B cell (primary cell): ENCODE measurements at regions not wholly inside any gene's neighbourhood (a gene's known extent, or its start where the extent isn't known, plus 50 kb on each side); places are given as distances from the start of the nearest gene placed in this dataset.

ENCODE experiments used
- ATAC-seq: fragments of 200-7000 bp; cut with Tn5 transposase; one replicate; pipeline ENCODE4 v1.10.0; 2021; ENCODE audit warnings: low read depth, mild to moderate bottlenecking, moderate number of reproducible peaks, moderate library complexity
- CTCF ChIA-PET: fragments of 350-600 bp; sonication (Branson Sonifier 250); formaldehyde crosslinking; loops from one replicate; lab custom pipeline; 2021; ENCODE audit warnings: antibody characterized with exemption, inconsistent platforms; lab: Charles Lee
- POLR2A ChIA-PET: fragments of 350-600 bp; sonication (Branson Sonifier 250); formaldehyde crosslinking; loops from one replicate; lab custom pipeline; 2021; ENCODE audit warnings: antibody characterized with exemption; lab: Charles Lee
- DNase-seq: peaks from one replicate; pipeline ENCODE4 v3.0.0; 2013
- H2AFZ ChIP-seq: 2 replicates; pipeline ENCODE4 v1.6.1; 2012; ENCODE audit warnings: mild to moderate bottlenecking, low read depth, low read length; ENCODE audit not compliant: insufficient read depth, poor library complexity, severe bottlenecking
- H3K27ac ChIP-seq, 2 donors: 1 replicate in 1 of 2; 2 replicates in 1 of 2; pipeline ENCODE4 v1.5.1; 2012 to 2013; ENCODE audit warnings: low read length in 2 of 2, mild to moderate bottlenecking in 2 of 2, moderate library complexity in 1 of 2
- H3K27me3 ChIP-seq, 4 experiments: fragments of 200-600 bp in 1 of 4; sonication (generic) in 1 of 4; replicated peaks in 1 of 4; 1 replicate in 2 of 4; 2 replicates in 2 of 4; pipeline versions ENCODE4 v1.6.1 to v1.7.0; 2013 to 2016; ENCODE audit warnings: low read length in 3 of 4, mild to moderate bottlenecking in 2 of 4, mixed read lengths in 1 of 4, moderate library complexity in 1 of 4; ENCODE audit not compliant: insufficient read depth in 4 of 4, control insufficient read depth in 3 of 4; ENCODE audit errors: control extremely low read depth in 1 of 4
- H3K36me3 ChIP-seq, 2 experiments: replicated peaks in 1 of 2; 1 replicate in 1 of 2; 2 replicates in 1 of 2; pipeline versions ENCODE4 v1.6.1 to v1.7.1; 2013; ENCODE audit warnings: low read length in 1 of 2; ENCODE audit not compliant: insufficient read depth in 2 of 2, control insufficient read depth in 1 of 2; ENCODE audit errors: control extremely low read depth in 1 of 2, extremely low read depth in 1 of 2
- H3K4me1 ChIP-seq, 2 donors: fragments of 200-600 bp in 1 of 2; sonication (generic) in 1 of 2; 1 replicate in 1 of 2; 2 replicates in 1 of 2; pipeline versions ENCODE4 v1.5.1 to v1.6.1; 2013 to 2017; ENCODE audit warnings: low read length in 2 of 2; ENCODE audit not compliant: control insufficient read depth in 2 of 2, insufficient read depth in 2 of 2
- H3K4me2 ChIP-seq: replicated peaks from 2 replicates; pipeline ENCODE3; 2012; ENCODE audit warnings: mild to moderate bottlenecking, low read depth, low read length; ENCODE audit not compliant: poor library complexity, severe bottlenecking
- H3K4me3 ChIP-seq, 5 experiments: fragments of 200-600 bp in 1 of 5; sonication (generic) in 1 of 5; 1 replicate in 3 of 5; 2 replicates in 2 of 5; pipeline versions ENCODE4 v1.5.1 to v1.7.0; 2011 to 2016; ENCODE audit warnings: low read length in 4 of 5, mild to moderate bottlenecking in 4 of 5, low read depth in 2 of 5, control low read depth in 1 of 5, moderate library complexity in 1 of 5; ENCODE audit not compliant: insufficient read depth in 1 of 5; ENCODE audit errors: control extremely low read depth in 1 of 5, extremely low read depth in 1 of 5
- H3K79me2 ChIP-seq: fragments of 200-600 bp; sonication (generic); one replicate; pipeline ENCODE4 v1.6.0; 2016; ENCODE audit warnings: low read length; ENCODE audit not compliant: control insufficient read depth, insufficient read depth
- H3K9ac ChIP-seq: fragments of 200-600 bp; sonication (generic); 2 replicates; pipeline ENCODE4 v1.6.1; 2017; ENCODE audit warnings: mild to moderate bottlenecking, low read length, moderate library complexity
- H3K9me3 ChIP-seq, 3 donors: one replicate each; pipeline versions ENCODE4 v1.6.1 to v1.7.1; 2013; ENCODE audit warnings: low read length in 2 of 3; ENCODE audit not compliant: control insufficient read depth in 2 of 3, insufficient read depth in 1 of 3; ENCODE audit errors: control extremely low read depth in 1 of 3
- H4K20me1 ChIP-seq: 2 replicates; pipeline ENCODE4 v1.6.0; 2012; ENCODE audit warnings: mild to moderate bottlenecking, low read length; ENCODE audit not compliant: insufficient read depth, control insufficient read depth, poor library complexity, severe bottlenecking
- H3K27ac Mint-ChIP-seq: one replicate; pipeline ENCODE4 v1.8.0; 2021; ENCODE audit warnings: mixed read lengths
- H3K27me3 Mint-ChIP-seq: one replicate; pipeline ENCODE4 v1.8.0; 2021; ENCODE audit warnings: mixed read lengths
- H3K4me1 Mint-ChIP-seq: one replicate; pipeline ENCODE4 v1.8.0; 2021; ENCODE audit warnings: mixed read lengths
- H3K4me3 Mint-ChIP-seq: one replicate; pipeline ENCODE4 v1.8.0; 2021; ENCODE audit warnings: mixed read lengths
- H3K9me3 Mint-ChIP-seq: one replicate; pipeline ENCODE4 v1.8.0; 2022; ENCODE audit warnings: mixed read lengths; ENCODE audit not compliant: insufficient read depth
- EZH2 ChIP-seq: IDR thresholded peaks from 2 replicates; pipeline ENCODE4 v1.6.1; 2012; ENCODE audit warnings: borderline replicate concordance, low read depth, mild to moderate bottlenecking, moderate library complexity, low read length; ENCODE audit not compliant: insufficient read depth, poor library complexity, severe bottlenecking
- WGBS: methylation state at CpG from one replicate; pipeline ENCODE4 v1.1.5; 2013; ENCODE audit warnings: missing lambda C conversion rate; ENCODE audit not compliant: insufficient coverage; 5-methylcytosine and 5-hydroxymethylcytosine counted together
- intact Hi-C: fragments of 100-400 bp; cut with micrococcal nuclease; formaldehyde crosslinking; loops from one replicate; pipeline ENCODE4 v1.10.0; 2022
- TF ChIP-seq, protein P1 (sequence below): fragments of 200-600 bp; IDR thresholded peaks from one replicate; pipeline ENCODE4 v1.8.0; 2022; ENCODE audit warnings: antibody characterized with exemption, mild to moderate bottlenecking

- H3K9me3 ChIP-seq, result peaks cover 0 to 3% (median 0%) of the 10 kb centered on the region in 3 donors
- ATAC-seq, result no peak
- CTCF ChIA-PET, result no interaction called here
- no peak overlapping the region for H2AFZ ChIP-seq
- H3K4me3 ChIP-seq, result no peak overlapping the region
- no CpG with 5 or more reads among the region's 3 CpGs for WGBS
- H3K4me2 ChIP-seq, result no peak overlapping the region
- H4K20me1 ChIP-seq, result no peaks in the 10 kb centered on the region
- H3K27ac ChIP-seq, result no peak overlapping the region
- no peak for DNase-seq
- no peak overlapping the region for H3K9ac ChIP-seq
- POLR2A ChIA-PET, result no interaction called here
- H3K79me2 ChIP-seq, result no peaks in the 10 kb centered on the region
- Mint-ChIP-seq H3K27ac (no peak overlapping the region), H3K4me1 (no peaks in the 10 kb centered on the region), H3K4me3 (no peak overlapping the region), H3K9me3 (no peaks in the 10 kb centered on the region), H3K27me3 (peaks cover 32% of the 10 kb centered on the region)
- H3K4me1 ChIP-seq, result no peaks in the 10 kb centered on the region
- peaks cover 0 to 4% (median 1%) of the 10 kb centered on the region in 4 experiments for H3K27me3 ChIP-seq
- H3K36me3 ChIP-seq, result no peaks in the 10 kb centered on the region
- TF ChIP-seq, protein P1, sequence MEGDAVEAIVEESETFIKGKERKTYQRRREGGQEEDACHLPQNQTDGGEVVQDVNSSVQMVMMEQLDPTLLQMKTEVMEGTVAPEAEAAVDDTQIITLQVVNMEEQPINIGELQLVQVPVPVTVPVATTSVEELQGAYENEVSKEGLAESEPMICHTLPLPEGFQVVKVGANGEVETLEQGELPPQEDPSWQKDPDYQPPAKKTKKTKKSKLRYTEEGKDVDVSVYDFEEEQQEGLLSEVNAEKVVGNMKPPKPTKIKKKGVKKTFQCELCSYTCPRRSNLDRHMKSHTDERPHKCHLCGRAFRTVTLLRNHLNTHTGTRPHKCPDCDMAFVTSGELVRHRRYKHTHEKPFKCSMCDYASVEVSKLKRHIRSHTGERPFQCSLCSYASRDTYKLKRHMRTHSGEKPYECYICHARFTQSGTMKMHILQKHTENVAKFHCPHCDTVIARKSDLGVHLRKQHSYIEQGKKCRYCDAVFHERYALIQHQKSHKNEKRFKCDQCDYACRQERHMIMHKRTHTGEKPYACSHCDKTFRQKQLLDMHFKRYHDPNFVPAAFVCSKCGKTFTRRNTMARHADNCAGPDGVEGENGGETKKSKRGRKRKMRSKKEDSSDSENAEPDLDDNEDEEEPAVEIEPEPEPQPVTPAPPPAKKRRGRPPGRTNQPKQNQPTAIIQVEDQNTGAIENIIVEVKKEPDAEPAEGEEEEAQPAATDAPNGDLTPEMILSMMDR, result no peak
- TF ChIP-seq EZH2, result no peak
- intact Hi-C loops, result no loop called here
These were observed 101.1 kb downstream of the TMEM174 start for GRCh38 chr5:73274121-73274520.

- Histone ChIP-seq H3K79me2 (no peaks in the 10 kb centered on the region), H3K36me3 (no peaks in the 10 kb centered on the region), H3K9me3 (peaks cover 0 to 3% (median 0%) of the 10 kb centered on the region in 3 donors), H3K27me3 (peaks cover 0 to 3% (median 0%) of the 10 kb centered on the region in 4 experiments), H2AFZ (no peak overlapping the region), H3K27ac (no peak overlapping the region), H4K20me1 (no peaks in the 10 kb centered on the region), H3K4me1 (no peaks in the 10 kb centered on the region), H3K4me3 (no peak overlapping the region), H3K4me2 (no peak overlapping the region), H3K9ac (no peak overlapping the region)
- no peak for ATAC-seq
- ChIA-PET POLR2A (no interaction called here), CTCF (no interaction called here)
- intact Hi-C loops, result no loop called here
- Mint-ChIP-seq H3K4me3 (no peak overlapping the region), H3K27me3 (peaks cover 29% of the 10 kb centered on the region), H3K4me1 (no peaks in the 10 kb centered on the region), H3K27ac (no peak overlapping the region), H3K9me3 (no peaks in the 10 kb centered on the region)
- TF ChIP-seq EZH2, result no peak
- TF ChIP-seq, protein P1, result no peak
- 55% methylated on average over 3 of the region's 6 CpGs for WGBS
- no peak for DNase-seq
These were observed 100.5 kb downstream of the TMEM174 start for GRCh38 chr5:73273379-73274050.
